B cell (primary cell): ENCODE measurements at regions not wholly inside any gene's neighbourhood (a gene's known extent, or its start where the extent isn't known, plus 50 kb on each side); places are given as distances from the start of the nearest gene placed in this dataset.

ENCODE experiments used
- ATAC-seq: fragments of 200-7000 bp; cut with Tn5 transposase; one replicate; pipeline ENCODE4 v1.10.0; 2021; ENCODE audit warnings: low read depth, mild to moderate bottlenecking, moderate number of reproducible peaks, moderate library complexity
- CTCF ChIA-PET: fragments of 350-600 bp; sonication (Branson Sonifier 250); formaldehyde crosslinking; loops from one replicate; lab custom pipeline; 2021; ENCODE audit warnings: antibody characterized with exemption, inconsistent platforms; lab: Charles Lee
- POLR2A ChIA-PET: fragments of 350-600 bp; sonication (Branson Sonifier 250); formaldehyde crosslinking; loops from one replicate; lab custom pipeline; 2021; ENCODE audit warnings: antibody characterized with exemption; lab: Charles Lee
- DNase-seq: peaks from one replicate; pipeline ENCODE4 v3.0.0; 2013
- H2AFZ ChIP-seq: 2 replicates; pipeline ENCODE4 v1.6.1; 2012; ENCODE audit warnings: mild to moderate bottlenecking, low read depth, low read length; ENCODE audit not compliant: insufficient read depth, poor library complexity, severe bottlenecking
- H3K27ac ChIP-seq, 2 donors: 1 replicate in 1 of 2; 2 replicates in 1 of 2; pipeline ENCODE4 v1.5.1; 2012 to 2013; ENCODE audit warnings: low read length in 2 of 2, mild to moderate bottlenecking in 2 of 2, moderate library complexity in 1 of 2
- H3K27me3 ChIP-seq, 4 experiments: fragments of 200-600 bp in 1 of 4; sonication (generic) in 1 of 4; replicated peaks in 1 of 4; 1 replicate in 2 of 4; 2 replicates in 2 of 4; pipeline versions ENCODE4 v1.6.1 to v1.7.0; 2013 to 2016; ENCODE audit warnings: low read length in 3 of 4, mild to moderate bottlenecking in 2 of 4, mixed read lengths in 1 of 4, moderate library complexity in 1 of 4; ENCODE audit not compliant: insufficient read depth in 4 of 4, control insufficient read depth in 3 of 4; ENCODE audit errors: control extremely low read depth in 1 of 4
- H3K36me3 ChIP-seq, 2 experiments: replicated peaks in 1 of 2; 1 replicate in 1 of 2; 2 replicates in 1 of 2; pipeline versions ENCODE4 v1.6.1 to v1.7.1; 2013; ENCODE audit warnings: low read length in 1 of 2; ENCODE audit not compliant: insufficient read depth in 2 of 2, control insufficient read depth in 1 of 2; ENCODE audit errors: control extremely low read depth in 1 of 2, extremely low read depth in 1 of 2
- H3K4me1 ChIP-seq, 2 donors: fragments of 200-600 bp in 1 of 2; sonication (generic) in 1 of 2; 1 replicate in 1 of 2; 2 replicates in 1 of 2; pipeline versions ENCODE4 v1.5.1 to v1.6.1; 2013 to 2017; ENCODE audit warnings: low read length in 2 of 2; ENCODE audit not compliant: control insufficient read depth in 2 of 2, insufficient read depth in 2 of 2
- H3K4me2 ChIP-seq: replicated peaks from 2 replicates; pipeline ENCODE3; 2012; ENCODE audit warnings: mild to moderate bottlenecking, low read depth, low read length; ENCODE audit not compliant: poor library complexity, severe bottlenecking
- H3K4me3 ChIP-seq, 5 experiments: fragments of 200-600 bp in 1 of 5; sonication (generic) in 1 of 5; 1 replicate in 3 of 5; 2 replicates in 2 of 5; pipeline versions ENCODE4 v1.5.1 to v1.7.0; 2011 to 2016; ENCODE audit warnings: low read length in 4 of 5, mild to moderate bottlenecking in 4 of 5, low read depth in 2 of 5, control low read depth in 1 of 5, moderate library complexity in 1 of 5; ENCODE audit not compliant: insufficient read depth in 1 of 5; ENCODE audit errors: control extremely low read depth in 1 of 5, extremely low read depth in 1 of 5
- H3K79me2 ChIP-seq: fragments of 200-600 bp; sonication (generic); one replicate; pipeline ENCODE4 v1.6.0; 2016; ENCODE audit warnings: low read length; ENCODE audit not compliant: control insufficient read depth, insufficient read depth
- H3K9ac ChIP-seq: fragments of 200-600 bp; sonication (generic); 2 replicates; pipeline ENCODE4 v1.6.1; 2017; ENCODE audit warnings: mild to moderate bottlenecking, low read length, moderate library complexity
- H3K9me3 ChIP-seq, 3 donors: one replicate each; pipeline versions ENCODE4 v1.6.1 to v1.7.1; 2013; ENCODE audit warnings: low read length in 2 of 3; ENCODE audit not compliant: control insufficient read depth in 2 of 3, insufficient read depth in 1 of 3; ENCODE audit errors: control extremely low read depth in 1 of 3
- H4K20me1 ChIP-seq: 2 replicates; pipeline ENCODE4 v1.6.0; 2012; ENCODE audit warnings: mild to moderate bottlenecking, low read length; ENCODE audit not compliant: insufficient read depth, control insufficient read depth, poor library complexity, severe bottlenecking
- H3K27ac Mint-ChIP-seq: one replicate; pipeline ENCODE4 v1.8.0; 2021; ENCODE audit warnings: mixed read lengths
- H3K27me3 Mint-ChIP-seq: one replicate; pipeline ENCODE4 v1.8.0; 2021; ENCODE audit warnings: mixed read lengths
- H3K4me1 Mint-ChIP-seq: one replicate; pipeline ENCODE4 v1.8.0; 2021; ENCODE audit warnings: mixed read lengths
- H3K4me3 Mint-ChIP-seq: one replicate; pipeline ENCODE4 v1.8.0; 2021; ENCODE audit warnings: mixed read lengths
- H3K9me3 Mint-ChIP-seq: one replicate; pipeline ENCODE4 v1.8.0; 2022; ENCODE audit warnings: mixed read lengths; ENCODE audit not compliant: insufficient read depth
- CTCF ChIP-seq: fragments of 200-600 bp; IDR thresholded peaks from one replicate; pipeline ENCODE4 v1.8.0; 2022; ENCODE audit warnings: antibody characterized with exemption, mild to moderate bottlenecking
- EZH2 ChIP-seq: IDR thresholded peaks from 2 replicates; pipeline ENCODE4 v1.6.1; 2012; ENCODE audit warnings: borderline replicate concordance, low read depth, mild to moderate bottlenecking, moderate library complexity, low read length; ENCODE audit not compliant: insufficient read depth, poor library complexity, severe bottlenecking
- WGBS: methylation state at CpG from one replicate; pipeline ENCODE4 v1.1.5; 2013; ENCODE audit warnings: missing lambda C conversion rate; ENCODE audit not compliant: insufficient coverage; 5-methylcytosine and 5-hydroxymethylcytosine counted together
- intact Hi-C: fragments of 100-400 bp; cut with micrococcal nuclease; formaldehyde crosslinking; loops from one replicate; pipeline ENCODE4 v1.10.0; 2022

- H3K79me2 ChIP-seq, result no peaks in the 10 kb centered on the region
- no peaks in the 10 kb centered on the region for H3K9me3 ChIP-seq
- no peak overlapping the region for H3K9ac ChIP-seq
- WGBS, result 100% methylated on average over 1 of the region's 2 CpGs
- no peak for ATAC-seq
- no peak overlapping the region for H3K4me2 ChIP-seq
- H3K4me1 ChIP-seq, result no peaks in the 10 kb centered on the region
- no peaks in the 10 kb centered on the region for H3K36me3 ChIP-seq
- Mint-ChIP-seq H3K27me3 (no peaks in the 10 kb centered on the region), H3K4me3 (no peak overlapping the region), H3K9me3 (peaks cover 2% of the 10 kb centered on the region), H3K4me1 (no peaks in the 10 kb centered on the region), H3K27ac (no peak overlapping the region)
- ChIA-PET CTCF (no interaction called here), POLR2A (no interaction called here)
- no peaks in the 10 kb centered on the region for H3K27me3 ChIP-seq
- no peak for DNase-seq
- H4K20me1 ChIP-seq, result no peaks in the 10 kb centered on the region
- H3K27ac ChIP-seq, result no peak overlapping the region
- TF ChIP-seq EZH2, result no peak
- no peak for TF ChIP-seq CTCF
- H3K4me3 ChIP-seq, result no peak overlapping the region
- no peak overlapping the region for H2AFZ ChIP-seq
- intact Hi-C loops, result no loop called here
Measured at GRCh38 chr3:162538491-162538890, 1041.9 kb downstream of the OTOL1 start.

DNA sequence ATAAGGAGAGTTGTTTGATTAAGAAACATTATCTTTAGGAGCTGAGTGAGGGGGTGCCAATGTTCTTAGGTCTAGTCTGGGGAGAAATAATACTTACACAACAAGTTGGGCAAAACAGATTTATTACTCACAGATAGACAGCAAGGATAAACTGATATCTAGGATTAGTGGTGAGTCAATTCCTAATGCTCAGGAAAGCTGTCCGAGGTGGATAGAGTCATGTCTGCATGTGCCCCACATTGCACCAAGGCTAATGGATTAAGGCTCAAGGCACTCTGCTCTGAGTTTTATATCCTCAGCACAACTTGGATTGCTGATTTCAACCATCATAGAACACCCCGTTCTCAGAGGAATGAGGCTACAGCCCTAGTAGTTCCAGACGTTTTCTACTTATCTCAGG is 1042.3 kb downstream of the OTOL1 start:
- POLR2A ChIA-PET, result no interaction called here

More for the DNA sequence above, 1042.3 kb downstream of the OTOL1 start:
- 93% methylated on average over 3 of the region's 3 CpGs for WGBS
- Histone ChIP-seq H3K79me2 (no peaks in the 10 kb centered on the region), H4K20me1 (no peaks in the 10 kb centered on the region), H3K4me3 (no peak overlapping the region), H3K9ac (no peak overlapping the region), H3K27me3 (no peaks in the 10 kb centered on the region), H3K9me3 (no peaks in the 10 kb centered on the region), H3K27ac (no peak overlapping the region), H3K4me1 (no peaks in the 10 kb centered on the region), H2AFZ (no peak overlapping the region), H3K36me3 (no peaks in the 10 kb centered on the region), H3K4me2 (no peak overlapping the region)
- CTCF ChIA-PET, result no interaction called here
- no peak overlapping the region for H3K27ac Mint-ChIP-seq
- intact Hi-C loops, result no loop called here
- no peaks in the 10 kb centered on the region for H3K4me1 Mint-ChIP-seq
- no peak for ATAC-seq
- peaks cover 2% of the 10 kb centered on the region for H3K9me3 Mint-ChIP-seq
- no peaks in the 10 kb centered on the region for H3K27me3 Mint-ChIP-seq
- TF ChIP-seq CTCF (no peak), EZH2 (no peak)
- no peak for DNase-seq
- H3K4me3 Mint-ChIP-seq, result no peak overlapping the region
